Midbrain (tissue), 1 donor: ENCODE measurements at regions not wholly inside any gene's neighbourhood (a gene's known extent, or its start where the extent isn't known, plus 50 kb on each side); places are given as distances from the start of the nearest gene placed in this dataset.

ENCODE experiments used
- DNase-seq: peaks from one replicate; lab custom pipeline; 2025; lab: John Stamatoyannopoulos, UW

GRCh38 chr6:67666177-67666964 lies 968.7 kb upstream of the ADGRB3 start:
- no peak for DNase-seq

GRCh38 chr6:67664942-67665341 lies 970.1 kb upstream of the ADGRB3 start:
- DNase-seq = no peak

- no peak for DNase-seq
These were observed 971.8 kb upstream of the ADGRB3 start for GRCh38 chr6:67663105-67663895.

GRCh38 chr6:67653561-67653960 lies 981.5 kb upstream of the ADGRB3 start:
- DNase-seq = no peak

DNA sequence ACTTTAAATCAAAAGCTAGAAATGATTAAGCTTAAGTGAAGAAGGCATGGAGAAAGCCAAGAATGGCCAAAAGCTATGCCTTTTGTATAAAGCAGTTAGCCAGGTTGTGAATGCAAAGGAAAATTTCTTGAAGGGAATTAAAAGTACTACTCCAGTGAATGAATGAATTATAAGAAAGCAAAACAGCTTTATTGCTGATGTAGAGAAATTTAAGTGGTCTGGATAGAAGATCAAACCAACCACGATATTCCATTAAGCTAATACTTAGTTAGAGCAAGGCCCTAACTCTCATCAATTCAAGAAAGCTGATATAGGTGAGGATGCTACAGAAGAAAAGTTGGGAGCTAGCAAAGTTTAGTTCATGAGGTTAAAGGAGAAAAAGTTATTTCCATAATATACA lies 988.5 kb upstream of the ADGRB3 start:
- DNase-seq = no peak

DNA sequence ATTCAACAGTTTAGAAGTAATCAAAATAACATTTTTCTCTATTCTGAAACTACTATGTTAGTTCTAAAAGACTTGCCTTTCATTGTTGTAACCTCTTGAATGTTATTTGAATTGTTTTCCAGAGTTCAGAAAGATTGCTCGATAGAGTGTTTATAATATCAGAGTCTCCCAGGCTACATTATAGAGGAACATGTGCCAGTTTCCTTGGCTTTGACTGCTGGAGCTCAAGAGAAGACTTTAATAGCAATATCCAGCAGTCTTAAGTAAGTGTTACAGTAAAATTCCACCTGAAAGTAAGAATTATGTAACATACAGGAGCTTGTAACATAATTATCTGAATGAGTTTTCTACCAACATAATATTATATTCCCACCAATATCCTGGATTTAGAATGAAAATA lies 991.8 kb upstream of the ADGRB3 start:
- no peak for DNase-seq

DNA sequence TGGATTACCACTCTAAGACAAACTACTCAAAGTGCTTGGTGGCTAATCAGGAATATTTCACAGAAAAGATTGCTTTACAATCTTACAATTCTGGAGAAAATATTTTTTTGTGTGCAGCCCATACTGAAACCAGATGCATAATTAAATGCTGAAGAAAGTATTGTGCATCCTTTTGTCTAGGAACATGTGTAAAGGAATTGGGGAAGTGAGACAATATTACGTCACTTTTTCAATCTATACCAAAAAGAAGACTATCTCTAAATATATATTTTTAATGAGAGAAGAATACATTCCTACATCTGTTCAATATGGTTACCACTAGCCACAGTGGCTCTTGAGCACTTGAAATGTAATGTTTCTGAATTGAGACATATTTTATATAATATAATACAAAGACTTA lies 992.5 kb upstream of the ADGRB3 start:
- DNase-seq = no peak

GRCh38 chr6:67640484-67640883 lies 994.6 kb upstream of the ADGRB3 start:
- DNase-seq = no peak

DNA sequence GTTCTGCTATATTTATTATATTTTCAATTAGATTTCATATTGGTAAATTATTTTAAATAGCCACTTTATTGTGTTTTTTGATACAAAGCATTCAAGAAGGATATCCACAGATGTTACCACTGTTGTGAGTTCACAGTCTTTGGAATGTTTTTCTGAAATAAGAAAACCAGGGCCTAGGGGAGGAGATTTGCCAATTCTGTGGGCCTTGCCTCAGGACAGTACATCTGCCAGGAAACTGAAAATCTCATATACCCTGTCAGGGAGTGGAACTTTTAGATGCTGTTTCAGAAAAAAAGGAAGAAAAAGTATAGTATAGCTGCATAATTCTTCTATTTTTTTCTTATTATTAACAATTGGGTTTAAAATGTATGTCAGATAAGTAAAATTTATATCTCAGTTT lies 995.9 kb upstream of the ADGRB3 start:
- no peak for DNase-seq

DNA sequence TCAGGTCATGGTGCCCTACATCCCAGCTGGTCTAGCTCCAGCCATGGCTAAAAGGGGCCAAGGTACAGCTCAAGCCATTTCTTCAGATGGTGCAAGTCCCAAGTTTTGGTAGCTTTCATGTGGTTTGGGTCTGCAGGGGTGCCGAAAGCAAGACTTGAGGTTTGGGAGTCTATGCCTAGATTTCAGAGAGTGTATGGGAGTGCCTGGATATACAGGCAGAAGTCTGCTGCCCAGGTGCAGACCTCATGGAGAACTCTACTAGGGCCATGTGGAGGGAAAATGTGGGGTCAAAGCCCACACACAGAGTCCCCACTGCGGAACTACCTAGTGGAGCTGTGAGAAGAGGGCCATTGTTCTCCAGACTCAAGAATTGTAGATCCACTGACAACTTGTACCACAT lies 1000.9 kb upstream of the ADGRB3 start:
- no peak for DNase-seq

DNA sequence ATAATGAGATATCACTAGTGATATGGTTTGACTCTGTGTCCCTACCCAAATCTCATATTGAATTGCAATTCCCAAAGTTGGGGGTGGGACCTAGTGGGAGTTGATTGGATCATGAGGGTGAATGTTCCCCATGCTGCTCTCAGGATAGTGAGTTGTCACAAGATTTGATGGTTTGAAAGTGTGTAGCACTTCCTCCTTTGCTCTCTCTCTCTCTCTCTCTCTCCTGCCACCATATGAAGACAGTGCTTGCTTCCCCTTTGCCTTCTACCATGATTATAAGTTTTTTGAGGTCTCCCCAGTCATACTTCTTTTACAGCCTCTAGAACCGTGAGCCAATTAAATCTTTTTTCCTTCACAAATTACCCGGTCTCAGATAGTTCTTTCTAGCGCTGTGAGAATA lies 1002.0 kb upstream of the ADGRB3 start:
- no peak for DNase-seq

DNA sequence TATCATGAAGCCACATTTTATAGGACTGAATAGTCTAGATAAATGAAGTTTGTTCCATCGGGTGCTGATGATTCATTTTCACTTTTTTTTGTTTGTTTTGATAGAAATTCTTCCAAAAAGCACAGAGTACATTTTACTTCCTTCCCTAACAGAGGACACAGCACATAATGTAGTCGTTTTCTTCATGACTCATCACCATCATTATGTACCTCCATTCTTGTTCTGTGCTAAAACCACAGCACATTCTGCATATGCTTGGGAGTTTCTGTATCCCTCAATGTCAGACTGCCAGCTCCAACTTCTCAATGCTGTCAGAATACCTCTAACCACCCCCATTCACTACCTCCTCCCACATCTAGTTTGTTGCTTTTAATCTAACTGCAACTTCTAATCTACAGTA lies 1004.9 kb upstream of the ADGRB3 start:
- no peak for DNase-seq

DNA sequence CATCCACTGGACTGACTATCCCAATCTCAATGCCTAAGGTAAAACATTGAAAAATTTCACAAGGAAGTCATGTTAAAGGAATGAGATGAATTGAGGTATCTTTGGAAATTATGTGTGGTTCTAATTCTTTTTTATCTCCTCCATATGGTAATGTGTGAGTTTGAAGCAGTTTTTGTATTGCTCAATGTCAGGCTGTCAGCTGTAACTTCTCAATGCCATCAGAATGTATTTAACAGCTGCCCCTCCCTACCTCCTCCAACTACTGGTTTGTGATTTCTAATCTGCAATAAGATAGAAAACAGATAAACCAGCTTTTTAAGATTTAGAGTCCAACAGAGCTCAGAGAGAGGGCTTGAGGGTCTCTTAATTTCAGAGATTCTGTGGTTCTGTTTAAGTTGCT lies 1005.8 kb upstream of the ADGRB3 start:
- no peak for DNase-seq

- no peak for DNase-seq
These were observed 1019.3 kb upstream of the ADGRB3 start for GRCh38 chr6:67615796-67616195.

DNA sequence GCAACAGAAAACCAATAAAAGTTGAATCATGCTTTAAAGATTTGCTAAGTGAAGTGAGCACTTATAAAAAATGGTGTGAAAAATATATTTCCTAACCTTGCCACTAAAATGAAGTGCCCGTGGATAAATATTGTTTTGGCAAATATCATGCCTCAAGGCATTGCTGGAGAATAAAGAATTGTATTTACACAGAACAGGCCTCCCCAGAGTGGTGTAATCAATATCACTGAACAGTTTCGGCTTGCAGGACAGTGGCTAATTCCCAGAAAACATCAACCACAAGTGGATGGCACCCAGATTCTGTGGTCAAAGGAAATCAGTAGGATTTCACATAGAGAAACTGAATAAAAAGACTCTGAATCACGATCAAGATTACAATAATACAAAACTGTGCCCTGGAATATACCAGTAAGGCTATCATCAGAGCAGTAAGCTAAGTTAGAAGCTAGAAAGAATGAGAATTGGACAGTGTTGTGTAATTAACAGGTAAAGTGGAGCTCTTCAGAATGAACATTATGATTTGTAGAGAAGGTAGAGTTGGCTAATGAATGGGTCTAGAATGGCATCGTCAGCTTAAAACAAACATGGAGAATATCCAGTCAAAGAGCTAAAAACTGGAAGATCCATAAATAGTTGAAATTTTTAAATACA lies 1026.9 kb upstream of the ADGRB3 start:
- no peak for DNase-seq

DNA sequence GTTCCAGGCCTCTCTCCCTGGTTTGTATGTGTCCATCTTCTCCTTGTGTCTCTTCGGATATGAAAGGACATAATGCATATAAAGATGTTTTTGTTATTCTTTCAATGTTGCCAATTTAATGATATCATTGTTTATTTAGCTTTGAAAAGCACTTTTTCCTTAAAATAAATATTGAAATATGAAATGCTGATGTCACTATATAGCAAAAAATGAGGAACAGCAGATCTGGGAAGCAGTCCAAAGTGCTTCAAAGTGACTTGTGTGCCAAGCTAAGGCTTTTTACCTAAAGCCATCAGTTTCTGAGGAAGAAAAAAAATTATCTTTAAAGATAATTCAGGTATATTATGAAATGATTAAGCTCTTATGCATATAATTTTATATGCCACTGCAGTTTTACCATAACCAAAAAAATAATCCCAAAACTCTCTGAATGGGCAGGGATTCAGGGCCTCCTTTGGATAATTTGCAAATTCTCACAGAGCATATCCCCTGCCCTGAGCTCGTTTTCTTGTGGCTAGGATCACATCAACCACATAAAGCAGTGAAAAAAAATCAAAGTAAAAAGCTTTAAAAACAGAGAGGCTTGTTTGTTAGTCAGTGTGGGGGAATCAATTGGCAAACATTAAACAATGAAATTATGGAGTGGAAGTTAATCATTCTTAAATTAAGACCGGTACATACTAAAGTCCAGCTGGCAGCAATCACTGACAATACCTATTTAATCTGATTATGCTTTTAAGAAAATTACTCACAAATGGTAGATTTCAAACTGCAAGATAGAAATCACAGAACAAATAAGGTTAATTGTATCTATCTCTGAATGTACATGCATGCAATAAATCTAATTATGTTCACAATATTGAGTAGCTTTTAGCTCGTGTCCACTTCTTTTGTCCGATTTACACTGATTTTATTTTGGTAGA lies 1027.9 kb upstream of the ADGRB3 start:
- DNase-seq = no peak

- DNase-seq = no peak
These were observed 1040.7 kb upstream of the ADGRB3 start for GRCh38 chr6:67594366-67594765.

GRCh38 chr6:67593247-67593646 lies 1041.8 kb upstream of the ADGRB3 start:
- no peak for DNase-seq

- no peak for DNase-seq
These were observed 1043.2 kb upstream of the ADGRB3 start for GRCh38 chr6:67591910-67592309.

DNA sequence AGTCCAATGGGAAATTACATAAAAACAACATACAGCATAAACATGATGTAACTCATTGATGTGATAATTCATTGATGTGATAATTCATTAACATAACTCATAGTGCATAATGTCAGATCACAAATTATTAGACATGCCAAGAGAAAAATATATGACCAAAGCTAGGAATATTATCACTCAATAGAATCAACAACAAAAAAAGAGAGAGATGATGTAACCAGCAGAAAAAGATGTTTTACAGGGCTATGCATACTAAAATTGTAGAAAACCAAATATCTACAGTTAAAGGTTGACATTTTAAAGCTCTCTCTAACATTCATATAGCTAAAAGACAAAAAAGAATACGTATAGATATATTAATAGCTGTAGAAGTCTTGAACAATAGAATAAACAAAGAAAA lies 1067.2 kb upstream of the ADGRB3 start:
- DNase-seq = no peak

DNA sequence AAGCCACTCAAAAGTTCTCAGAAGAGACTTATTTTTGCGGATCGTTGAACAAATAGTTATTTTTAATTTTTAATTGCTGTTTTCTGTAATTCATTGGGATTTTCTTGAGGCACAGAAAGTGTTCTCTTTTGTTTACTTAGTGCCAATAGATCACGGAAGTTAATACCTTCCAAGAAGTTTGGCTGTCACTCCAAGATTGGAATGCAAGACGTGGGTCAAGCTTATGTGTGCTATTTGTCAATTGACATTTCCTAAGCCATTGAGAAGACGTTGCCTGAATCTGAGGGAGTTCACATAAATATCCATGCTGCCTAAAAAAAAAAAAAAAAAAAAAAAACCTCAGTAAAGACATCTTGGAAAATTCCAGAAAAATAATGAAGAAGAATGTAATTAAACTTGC lies 1071.4 kb upstream of the ADGRB3 start:
- DNase-seq = no peak

DNA sequence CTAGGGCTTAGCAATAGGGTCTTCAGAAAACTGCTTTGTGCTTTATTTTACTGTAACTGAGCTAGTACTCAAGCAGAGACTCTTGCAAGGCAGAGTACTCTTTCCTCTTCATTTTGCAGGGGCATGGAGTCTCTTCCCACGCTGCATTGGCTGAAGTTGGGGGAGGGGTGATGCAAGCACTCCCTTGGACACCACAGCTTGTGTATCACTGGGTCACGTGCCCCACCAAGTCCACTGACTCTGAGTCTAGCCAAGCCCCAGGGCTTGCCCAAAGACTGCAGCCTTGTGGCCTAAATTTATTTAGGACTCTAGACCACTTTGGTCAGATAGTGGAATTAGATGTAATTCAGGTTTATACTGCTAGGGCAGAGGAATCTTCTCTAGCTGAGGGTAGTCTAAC lies 1075.0 kb upstream of the ADGRB3 start:
- no peak for DNase-seq
